ENCODE measurements at regions not wholly inside any gene's neighbourhood (a gene's known extent, or its start where the extent isn't known, plus 50 kb on each side); places are given as distances from the start of the nearest gene placed in this dataset.

GRCh38 chr5:54621709-54622108, 104.2 kb downstream of the SNX18 start:
- no peak for DNase-seq (ENCODE audit: low spot score in 2 of 2)
- H3K4me1 ChIP-seq, result no peaks in the 10 kb centered on the region
- 69% methylated on average over 5 of the region's 5 CpGs for WGBS
- no peaks in the 10 kb centered on the region for H3K9me3 ChIP-seq
- H3K36me3 ChIP-seq, result no peaks in the 10 kb centered on the region
- no peak overlapping the region for H3K4me3 ChIP-seq
- no peaks in the 10 kb centered on the region for H3K27me3 ChIP-seq
- no peak overlapping the region for H3K27ac ChIP-seq
- TF ChIP-seq EP300 (IDR thresholded peaks at IDR 0.05) (no peak), CTCF (IDR thresholded peaks at IDR 0.05) (no peak), POLR2AphosphoS5 (IDR thresholded peaks at IDR 0.05) (no peak), POLR2A (IDR thresholded peaks at IDR 0.05) (no peak)

- no peaks in the 10 kb centered on the region for H3K4me1 ChIP-seq
- WGBS, result 88% methylated on average over 1 of the region's 1 CpG
- no peak for DNase-seq (ENCODE audit: low spot score in 2 of 2)
- no peaks in the 10 kb centered on the region for H3K9me3 ChIP-seq
- no peak overlapping the region for H3K27ac ChIP-seq
- H3K4me3 ChIP-seq, result no peak overlapping the region
- H3K36me3 ChIP-seq, result no peaks in the 10 kb centered on the region
- no peaks in the 10 kb centered on the region for H3K27me3 ChIP-seq
- TF ChIP-seq POLR2AphosphoS5 (IDR thresholded peaks at IDR 0.05), result no peak
- TF ChIP-seq CTCF (IDR thresholded peaks at IDR 0.05), result no peak
These were observed 103.5 kb downstream of the SNX18 start for GRCh38 chr5:54621048-54621447.

DNA sequence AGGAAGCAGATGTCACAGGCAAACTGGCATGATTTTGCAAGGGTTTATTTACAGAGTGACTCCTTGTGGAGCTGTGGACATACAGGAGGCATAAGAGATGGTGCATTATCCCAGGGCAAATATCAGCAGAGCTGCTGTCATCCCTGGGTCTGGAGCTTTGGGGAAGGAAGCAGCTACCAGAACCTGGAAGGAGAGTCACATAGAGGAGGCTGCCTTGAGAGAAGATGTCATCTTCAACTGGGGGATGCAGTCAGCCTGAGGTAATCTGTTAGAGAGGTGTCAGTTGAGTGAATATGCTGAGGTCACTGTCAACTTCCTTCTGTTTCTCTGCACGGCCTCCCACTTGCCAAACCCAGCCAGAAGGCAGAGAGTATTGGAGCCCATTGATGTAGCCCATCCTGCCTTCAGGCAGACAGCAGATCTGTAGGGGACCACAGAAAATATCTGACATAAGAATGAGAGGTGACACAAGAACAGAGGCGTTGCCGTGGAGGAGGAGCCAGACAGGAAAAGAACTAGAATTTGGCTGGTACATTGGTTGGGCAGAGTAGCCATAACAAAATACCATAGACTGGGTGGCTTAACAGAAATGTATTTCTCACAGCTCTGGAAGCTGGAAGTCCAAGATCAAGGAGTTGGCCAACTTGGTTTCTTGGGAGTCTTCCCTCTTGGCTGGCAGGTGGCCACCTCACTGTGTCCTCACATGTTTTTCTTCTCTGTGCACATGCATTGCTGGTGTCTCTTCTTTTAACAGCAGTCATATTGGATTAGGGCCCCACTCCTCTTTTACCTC, 102.8 kb downstream of the SNX18 start:
- WGBS, result 71% methylated on average over 3 of the region's 3 CpGs
- Histone ChIP-seq H3K36me3 (no peaks in the 10 kb centered on the region), H3K4me3 (no peak overlapping the region), H3K27me3 (no peaks in the 10 kb centered on the region), H3K4me1 (peaks cover 6% of the 10 kb centered on the region), H3K27ac (no peak overlapping the region), H3K9me3 (no peaks in the 10 kb centered on the region)
- peak in 1 of 2 donors; percentile 78 for DNase-seq (ENCODE audit: low spot score in 2 of 2)
- TF ChIP-seq EP300 (IDR thresholded peaks at IDR 0.05) (no peak), CTCF (IDR thresholded peaks at IDR 0.05) (no peak), POLR2A (IDR thresholded peaks at IDR 0.05) (no peak), POLR2AphosphoS5 (IDR thresholded peaks at IDR 0.05) (no peak)

DNA sequence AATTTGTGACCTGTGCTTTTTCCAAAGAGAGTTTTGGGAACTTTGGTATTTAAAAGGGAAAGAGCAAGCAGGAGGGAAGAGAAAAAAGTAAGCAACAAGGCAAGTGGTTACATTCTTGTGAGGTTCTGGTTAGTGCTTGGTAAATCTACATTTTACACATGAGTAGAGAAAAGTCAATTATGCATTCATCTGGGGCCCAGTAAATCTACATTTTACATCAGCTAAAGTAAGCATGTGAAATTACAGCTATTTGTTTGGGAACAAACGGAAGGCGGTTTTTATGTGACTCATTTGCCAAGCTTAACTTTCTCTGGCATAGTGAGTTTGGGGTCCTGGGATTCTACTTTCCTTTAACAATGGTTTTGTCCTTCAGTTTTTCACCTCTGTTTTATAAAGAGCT, 102.2 kb downstream of the SNX18 start:
- H3K27me3 ChIP-seq, result no peaks in the 10 kb centered on the region
- no peak overlapping the region for H3K4me3 ChIP-seq
- no peak overlapping the region for H3K27ac ChIP-seq
- WGBS, result 74% methylated on average over 2 of the region's 2 CpGs
- TF ChIP-seq POLR2AphosphoS5 (IDR thresholded peaks at IDR 0.05) (no peak), EP300 (IDR thresholded peaks at IDR 0.05) (no peak), POLR2A (IDR thresholded peaks at IDR 0.05) (no peak), CTCF (IDR thresholded peaks at IDR 0.05) (no peak)
- no peaks in the 10 kb centered on the region for H3K9me3 ChIP-seq
- no peak for DNase-seq (ENCODE audit: low spot score in 2 of 2)
- no peaks in the 10 kb centered on the region for H3K36me3 ChIP-seq
- H3K4me1 ChIP-seq, result peaks cover 6% of the 10 kb centered on the region

GRCh38 chr5:54616518-54617220, 99.1 kb downstream of the SNX18 start:
- H3K9me3 ChIP-seq, result no peaks in the 10 kb centered on the region
- H3K27ac ChIP-seq, result no peak overlapping the region
- WGBS, result 87% methylated on average over 8 of the region's 8 CpGs
- no peaks in the 10 kb centered on the region for H3K27me3 ChIP-seq
- no peak for TF ChIP-seq POLR2AphosphoS5 (IDR thresholded peaks at IDR 0.05)
- TF ChIP-seq CTCF (IDR thresholded peaks at IDR 0.05), result no peak
- no peak for TF ChIP-seq POLR2A (IDR thresholded peaks at IDR 0.05)
- no peak for TF ChIP-seq EP300 (IDR thresholded peaks at IDR 0.05)
- no peak overlapping the region for H3K4me3 ChIP-seq
- peaks cover 6% of the 10 kb centered on the region for H3K4me1 ChIP-seq
- no peaks in the 10 kb centered on the region for H3K36me3 ChIP-seq
- no peak for DNase-seq (ENCODE audit: low spot score in 2 of 2)

Measured in suprapubic skin (tissue), 4 donors.